ENCODE measurements at regions not wholly inside any gene's neighbourhood (a gene's known extent, or its start where the extent isn't known, plus 50 kb on each side); places are given as distances from the start of the nearest gene placed in this dataset.

- TF ChIP-seq POLR2A (IDR thresholded peaks at IDR 0.05; ENCODE audit: low read length) (no peak), GATA1 (IDR thresholded peaks at IDR 0.05; ENCODE audit: low read depth, low read length) (no peak)
Observed at GRCh38 chr11:115706626-115707135, 202.5 kb upstream of the CADM1 start.

Data from erythroblast (primary cell).